ENCODE measurements at regions not wholly inside any gene's neighbourhood (a gene's known extent, or its start where the extent isn't known, plus 50 kb on each side); places are given as distances from the start of the nearest gene placed in this dataset.
A peak's percentile ranks its signal among the peaks of the same experiment; 100 is the strongest.
"Not testable (repeated sequence)": the region's sequence is repeated elsewhere in the genome, so short reads cannot be mapped to it uniquely, and the experiment has no call there.

- TF ChIP-seq, protein P1, sequence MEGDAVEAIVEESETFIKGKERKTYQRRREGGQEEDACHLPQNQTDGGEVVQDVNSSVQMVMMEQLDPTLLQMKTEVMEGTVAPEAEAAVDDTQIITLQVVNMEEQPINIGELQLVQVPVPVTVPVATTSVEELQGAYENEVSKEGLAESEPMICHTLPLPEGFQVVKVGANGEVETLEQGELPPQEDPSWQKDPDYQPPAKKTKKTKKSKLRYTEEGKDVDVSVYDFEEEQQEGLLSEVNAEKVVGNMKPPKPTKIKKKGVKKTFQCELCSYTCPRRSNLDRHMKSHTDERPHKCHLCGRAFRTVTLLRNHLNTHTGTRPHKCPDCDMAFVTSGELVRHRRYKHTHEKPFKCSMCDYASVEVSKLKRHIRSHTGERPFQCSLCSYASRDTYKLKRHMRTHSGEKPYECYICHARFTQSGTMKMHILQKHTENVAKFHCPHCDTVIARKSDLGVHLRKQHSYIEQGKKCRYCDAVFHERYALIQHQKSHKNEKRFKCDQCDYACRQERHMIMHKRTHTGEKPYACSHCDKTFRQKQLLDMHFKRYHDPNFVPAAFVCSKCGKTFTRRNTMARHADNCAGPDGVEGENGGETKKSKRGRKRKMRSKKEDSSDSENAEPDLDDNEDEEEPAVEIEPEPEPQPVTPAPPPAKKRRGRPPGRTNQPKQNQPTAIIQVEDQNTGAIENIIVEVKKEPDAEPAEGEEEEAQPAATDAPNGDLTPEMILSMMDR (IDR thresholded peaks at IDR 0.05; ENCODE audit: unreplicated experiment): no peak
- H3K9me3 Mint-ChIP-seq (ENCODE audit: low read depth): peaks cover 7% of the 10 kb centered on the region
- H3K27ac Mint-ChIP-seq: peak overlapping the region; percentile 3
- H3K27me3 Mint-ChIP-seq: peaks cover 15% of the 10 kb centered on the region
- no peak for DNase-seq (ENCODE audit: low spot score, unreplicated experiment)
- no peaks in the 10 kb centered on the region for H3K36me3 Mint-ChIP-seq (ENCODE audit: insufficient read depth)
- peaks cover 13% of the 10 kb centered on the region for H3K4me1 Mint-ChIP-seq (ENCODE audit: low read depth)
- no peak overlapping the region for H3K4me3 Mint-ChIP-seq (ENCODE audit: low read depth)
These were observed 206.9 kb downstream of the MAP2K4 start for GRCh38 chr17:12227547-12227946.

GRCh38 chr17:12229335-12229734 lies 208.7 kb downstream of the MAP2K4 start:
- Mint-ChIP-seq H3K27ac (no peak overlapping the region), H3K36me3 (ENCODE audit: insufficient read depth) (no peaks in the 10 kb centered on the region), H3K27me3 (peaks cover 11% of the 10 kb centered on the region), H3K4me3 (ENCODE audit: low read depth) (no peak overlapping the region), H3K9me3 (ENCODE audit: low read depth) (peaks cover 7% of the 10 kb centered on the region), H3K4me1 (ENCODE audit: low read depth) (peaks cover 13% of the 10 kb centered on the region)
- no peak for DNase-seq (ENCODE audit: low spot score, unreplicated experiment)
- TF ChIP-seq, protein P1 (IDR thresholded peaks at IDR 0.05; ENCODE audit: unreplicated experiment): no peak

- TF ChIP-seq, protein P1 (IDR thresholded peaks at IDR 0.05; ENCODE audit: unreplicated experiment): no peak
- Mint-ChIP-seq H3K4me3 (ENCODE audit: low read depth) (no peak overlapping the region), H3K9me3 (ENCODE audit: low read depth) (peaks cover 6% of the 10 kb centered on the region), H3K4me1 (ENCODE audit: low read depth) (peaks cover 13% of the 10 kb centered on the region), H3K27me3 (peaks cover 6% of the 10 kb centered on the region), H3K36me3 (ENCODE audit: insufficient read depth) (no peaks in the 10 kb centered on the region), H3K27ac (no peak overlapping the region)
- DNase-seq (ENCODE audit: low spot score, unreplicated experiment): no peak
These were observed 210.0 kb downstream of the MAP2K4 start for GRCh38 chr17:12230481-12231354.

GRCh38 chr17:12231355-12231682 lies 210.6 kb downstream of the MAP2K4 start:
- Mint-ChIP-seq H3K36me3 (ENCODE audit: insufficient read depth) (no peaks in the 10 kb centered on the region), H3K9me3 (ENCODE audit: low read depth) (peaks cover 4% of the 10 kb centered on the region), H3K27ac (no peak overlapping the region), H3K4me1 (ENCODE audit: low read depth) (peaks cover 13% of the 10 kb centered on the region), H3K27me3 (peaks cover 3% of the 10 kb centered on the region), H3K4me3 (ENCODE audit: low read depth) (no peak overlapping the region)
- DNase-seq (ENCODE audit: low spot score, unreplicated experiment): no peak
- TF ChIP-seq, protein P1 (IDR thresholded peaks at IDR 0.05; ENCODE audit: unreplicated experiment): no peak

- not testable (repeated sequence) for H3K4me1 Mint-ChIP-seq (ENCODE audit: low read depth); H3K27me3 Mint-ChIP-seq; H3K27ac Mint-ChIP-seq; H3K36me3 Mint-ChIP-seq (ENCODE audit: insufficient read depth); H3K9me3 Mint-ChIP-seq (ENCODE audit: low read depth); H3K4me3 Mint-ChIP-seq (ENCODE audit: low read depth); DNase-seq (ENCODE audit: low spot score, unreplicated experiment)
These were observed 218.3 kb downstream of the MAP2K4 start for GRCh38 chr17:12239021-12239420.
